GM12864 (cell line): ENCODE measurements at regions not wholly inside any gene's neighbourhood (a gene's known extent, or its start where the extent isn't known, plus 50 kb on each side); places are given as distances from the start of the nearest gene placed in this dataset.

Experiments used
- DNase-seq: peaks from one replicate; pipeline ENCODE4 v3.0.0-alpha.2; 2011; ENCODE audit warnings: low read depth
- H3K4me3 ChIP-seq: 2 replicates; pipeline ENCODE4 v1.5.1; 2011; ENCODE audit warnings: mild to moderate bottlenecking, low read depth, low read length, control low read depth
- CTCF ChIP-seq: IDR thresholded peaks from 2 replicates; pipeline ENCODE4 v1.5.1; 2011; ENCODE audit warnings: low read depth, mild to moderate bottlenecking, moderate library complexity, low read length, control low read depth, inconsistent platforms; ENCODE audit errors: missing control alignments

GRCh38 chr2:13002536-13003331 lies 286.0 kb downstream of the TRIB2 start:
- TF ChIP-seq CTCF: no peak
- no peak for DNase-seq
- no peak overlapping the region for H3K4me3 ChIP-seq

GRCh38 chr2:13003500-13003899 lies 286.8 kb downstream of the TRIB2 start:
- DNase-seq: no peak
- TF ChIP-seq CTCF: no peak
- no peak overlapping the region for H3K4me3 ChIP-seq

- no peak for DNase-seq
- TF ChIP-seq CTCF: no peak
Observed at GRCh38 chr2:13005048-13005447, 288.3 kb downstream of the TRIB2 start.

GRCh38 chr2:13005761-13006335 lies 289.1 kb downstream of the TRIB2 start:
- no peak overlapping the region for H3K4me3 ChIP-seq
- DNase-seq: no peak
- no peak for TF ChIP-seq CTCF

More at GRCh38 chr2:13005048-13005447, 288.3 kb downstream of the TRIB2 start:
- H3K4me3 ChIP-seq: no peak overlapping the region

GRCh38 chr2:13006426-13006825 lies 289.7 kb downstream of the TRIB2 start:
- H3K4me3 ChIP-seq: no peak overlapping the region
- no peak for TF ChIP-seq CTCF
- no peak for DNase-seq

GRCh38 chr2:13006829-13007717 lies 290.3 kb downstream of the TRIB2 start:
- peak; percentile 74 for TF ChIP-seq CTCF
- no peak overlapping the region for H3K4me3 ChIP-seq
- DNase-seq: peak; percentile 13
